AG04449 (cell line): ENCODE measurements at regions not wholly inside any gene's neighbourhood (a gene's known extent, or its start where the extent isn't known, plus 50 kb on each side); places are given as distances from the start of the nearest gene placed in this dataset.
"Not testable (repeated sequence)": the region's sequence is repeated elsewhere in the genome, so short reads cannot be mapped to it uniquely, and the experiment has no call there.

Experiments used
- CTCF ChIA-PET: fragments of 350-600 bp; formaldehyde crosslinking; extraction: SDS; loops from one replicate; lab custom pipeline; 2021; ENCODE audit warnings: antibody characterized with exemption; lab: Yijun Ruan, JAX
- POLR2A ChIA-PET: fragments of 400-600, 350-600 bp; formaldehyde crosslinking; extraction: SDS; loops from one replicate; lab custom pipeline; 2020; ENCODE audit warnings: antibody characterized with exemption, inconsistent platforms; lab: Yijun Ruan, JAX
- DNase-seq: peaks from one replicate; pipeline ENCODE4 v3.0.0-alpha.2; 2010; ENCODE audit warnings: low read depth, low spot score
- H3K4me3 ChIP-seq: 2 replicates; pipeline ENCODE4 v1.5.1; 2011; ENCODE audit warnings: low read depth, mild to moderate bottlenecking, control low read depth, low read length
- CTCF ChIP-seq: IDR thresholded peaks from one replicate; pipeline ENCODE4 v1.5.1; 2011; ENCODE audit warnings: mild to moderate bottlenecking, moderate library complexity, low read length, control low read depth, inconsistent platforms; ENCODE audit not compliant: insufficient read depth; ENCODE audit errors: missing control alignments

- POLR2A ChIA-PET: no interaction called here
- CTCF ChIA-PET: no interaction called here
- no peak overlapping the region for H3K4me3 ChIP-seq
- no peak for DNase-seq
- TF ChIP-seq CTCF: no peak
These were observed 127.8 kb downstream of the GJA1 start for GRCh38 chr6:121563286-121563685.

- POLR2A ChIA-PET, DNase-seq, H3K4me3 ChIP-seq, CTCF ChIA-PET: not testable (repeated sequence)
These were observed 129.1 kb downstream of the GJA1 start for GRCh38 chr6:121564529-121564928.

GRCh38 chr6:121571455-121571854 lies 136.0 kb downstream of the GJA1 start:
- ChIA-PET POLR2A (no interaction called here), CTCF (no interaction called here)
- no peak for DNase-seq
- H3K4me3 ChIP-seq: no peak overlapping the region
- TF ChIP-seq CTCF: no peak

GRCh38 chr6:121573481-121573880 lies 138.0 kb downstream of the GJA1 start:
- ChIA-PET CTCF (no interaction called here), POLR2A (no interaction called here)
- no peak for TF ChIP-seq CTCF
- DNase-seq: no peak
- no peak overlapping the region for H3K4me3 ChIP-seq

- ChIA-PET POLR2A (no interaction called here), CTCF (no interaction called here)
- DNase-seq: no peak
- H3K4me3 ChIP-seq: no peak overlapping the region
- no peak for TF ChIP-seq CTCF
These were observed 142.8 kb downstream of the GJA1 start for GRCh38 chr6:121578216-121578615.

GRCh38 chr6:121579478-121579877 lies 144.0 kb downstream of the GJA1 start:
- POLR2A ChIA-PET: no interaction called here
- no peak overlapping the region for H3K4me3 ChIP-seq
- CTCF ChIA-PET: no interaction called here
- TF ChIP-seq CTCF: no peak
- no peak for DNase-seq

GRCh38 chr6:121581327-121581726 lies 145.9 kb downstream of the GJA1 start:
- DNase-seq: no peak
- H3K4me3 ChIP-seq: no peak overlapping the region
- ChIA-PET POLR2A (interaction anchor here (0.6 kb wide), 1 partner anchor 214 kb away, joined by 3 read pairs; no protein-coding TSS in a partner anchor), CTCF (interaction anchor here (1.8 kb wide), 1 partner anchor 452 kb away, joined by 5 read pairs; no protein-coding TSS in a partner anchor)
- TF ChIP-seq CTCF: no peak
